Vagina (tissue), 2 donors: ENCODE measurements at regions not wholly inside any gene's neighbourhood (a gene's known extent, or its start where the extent isn't known, plus 50 kb on each side); places are given as distances from the start of the nearest gene placed in this dataset.

ENCODE experiments used
- CTCF ChIP-seq, 3 experiments: fragments of 450-650 bp in 2 of 3; fragments of 200-600 bp in 1 of 3; sonication (generic) in 1 of 3; IDR thresholded peaks; one replicate each; pipeline ENCODE4 v1.5.1; 2017 to 2019; ENCODE audit warnings: antibody characterized with exemption in 3 of 3, mild to moderate bottlenecking in 2 of 3, moderate library complexity in 2 of 3
- POLR2A ChIP-seq, 2 donors: fragments of 450-650 bp; IDR thresholded peaks; one replicate each; pipeline ENCODE4 v1.6.1; 2017; ENCODE audit warnings: antibody characterized with exemption in 2 of 2, mild to moderate bottlenecking in 2 of 2, moderate library complexity in 2 of 2

DNA sequence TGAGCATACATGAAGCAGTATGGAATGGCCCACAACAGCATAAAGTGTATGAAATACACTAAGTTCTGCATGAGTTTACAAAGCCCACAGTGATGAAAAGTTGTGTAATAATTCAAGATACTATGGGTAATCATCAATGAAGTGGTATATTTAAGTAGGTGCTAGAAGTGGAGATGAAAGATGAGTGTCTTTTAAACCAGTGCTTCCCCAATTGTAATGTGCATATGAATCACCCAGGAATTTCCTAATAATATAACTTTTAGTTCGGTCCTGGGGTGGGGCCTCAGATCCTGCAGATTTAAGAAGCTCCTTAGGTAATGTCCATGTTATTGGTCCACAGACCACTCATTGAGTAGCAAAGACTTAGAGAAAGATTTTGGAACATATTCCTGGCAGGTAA lies 184.9 kb downstream of the DUSP10 start:
- TF ChIP-seq CTCF (IDR thresholded peaks at IDR 0.05) = no peak
- TF ChIP-seq POLR2A (IDR thresholded peaks at IDR 0.05) = no peak
